HEK293 (cell line): ENCODE measurements at regions not wholly inside any gene's neighbourhood (a gene's known extent, or its start where the extent isn't known, plus 50 kb on each side); places are given as distances from the start of the nearest gene placed in this dataset.

Experiments
- CTCF ChIA-PET: fragments of 350-600 bp; formaldehyde crosslinking; extraction: SDS; loops from one replicate; lab custom pipeline; 2021; ENCODE audit warnings: antibody characterized with exemption; lab: Yijun Ruan, JAX
- POLR2A ChIA-PET: fragments of 300-600 bp; formaldehyde crosslinking; extraction: SDS; loops from one replicate; lab custom pipeline; 2020; ENCODE audit warnings: antibody characterized with exemption, inconsistent platforms; lab: Yijun Ruan, JAX
- H3K27ac ChIP-seq: fragments of 200-500 bp; sonication (Bioruptor generic); 2 replicates; pipeline ENCODE4 v1.5.1; 2014; ENCODE audit warnings: low read depth, low read length, control low read depth, inconsistent platforms; ENCODE audit errors: extremely low read depth
- H3K36me3 ChIP-seq, 2 experiments: fragments of 200-500 bp in 1 of 2; sonication (Bioruptor generic) in 1 of 2; 1 replicate in 1 of 2; 2 replicates in 1 of 2; pipeline ENCODE4 v1.5.1; 2014 to 2017; ENCODE audit warnings: inconsistent platforms in 2 of 2, low read length in 2 of 2; ENCODE audit not compliant: control insufficient read depth in 2 of 2, insufficient read depth in 1 of 2
- H3K4me1 ChIP-seq: fragments of 200-500 bp; sonication (Bioruptor generic); 2 replicates; pipeline ENCODE4 v1.5.1; 2014; ENCODE audit warnings: mild to moderate bottlenecking, low read length, inconsistent platforms; ENCODE audit not compliant: control insufficient read depth, insufficient read depth
- H3K4me3 ChIP-seq: 2 replicates; pipeline ENCODE4 v1.5.1; 2011; ENCODE audit warnings: low read depth, mild to moderate bottlenecking, control low read depth, low read length, moderate library complexity
- H3K9me3 ChIP-seq: fragments of 200-500 bp; sonication (Bioruptor generic); 2 replicates; pipeline ENCODE4 v1.5.1; 2014; ENCODE audit warnings: low read depth, low read length, inconsistent platforms; ENCODE audit not compliant: control insufficient read depth, insufficient read depth
- ELK4 ChIP-seq: IDR thresholded peaks from 2 replicates; pipeline ENCODE4 v1.6.1; 2011; ENCODE audit warnings: mild to moderate bottlenecking, low read depth, low read length, borderline replicate concordance
- HIC1 ChIP-seq: fragments of 450-650 bp; formaldehyde crosslinking; IDR thresholded peaks from 2 replicates; pipeline ENCODE4 v1.5.1; 2016; ENCODE audit warnings: missing biosample characterization, missing genetic modification characterization
- PRDM2 ChIP-seq: fragments of 450-650 bp; formaldehyde crosslinking; IDR thresholded peaks from 2 replicates; pipeline ENCODE4 v1.5.1; 2016; ENCODE audit warnings: missing biosample characterization, missing genetic modification characterization, borderline replicate concordance
- SCRT2 ChIP-seq: fragments of 450-650 bp; formaldehyde crosslinking; IDR thresholded peaks from 2 replicates; pipeline ENCODE4 v1.5.1; 2016; ENCODE audit warnings: missing biosample characterization, missing genetic modification characterization
- SETDB1 ChIP-seq: IDR thresholded peaks from one replicate; pipeline ENCODE4 v1.6.1; 2017; ENCODE audit warnings: mild to moderate bottlenecking, low read length, moderate library complexity, mixed read lengths; ENCODE audit not compliant: insufficient read length
- SP3 ChIP-seq: fragments of 450-650 bp; formaldehyde crosslinking; IDR thresholded peaks from 2 replicates; pipeline ENCODE4 v1.5.1; 2016; ENCODE audit warnings: missing biosample characterization, missing genetic modification characterization
- SP7 ChIP-seq: fragments of 450-650 bp; formaldehyde crosslinking; IDR thresholded peaks from 2 replicates; pipeline ENCODE4 v1.5.1; 2016; ENCODE audit warnings: missing biosample characterization, missing genetic modification characterization
- ZBTB26 ChIP-seq: fragments of 450-650 bp; formaldehyde crosslinking; optimal IDR thresholded peaks from 2 replicates; pipeline ENCODE3; 2016; ENCODE audit warnings: missing biosample characterization, mild to moderate bottlenecking, missing genetic modification characterization
- ZNF157 ChIP-seq: fragments of 450-650 bp; formaldehyde crosslinking; IDR thresholded peaks from 2 replicates; pipeline ENCODE4 v1.5.1; 2016; ENCODE audit warnings: missing biosample characterization, missing genetic modification characterization
- ZNF19 ChIP-seq: fragments of 450-650 bp; formaldehyde crosslinking; IDR thresholded peaks from 2 replicates; pipeline ENCODE4; 2016; ENCODE audit warnings: missing biosample characterization, missing genetic modification characterization, low read depth
- ZNF202 ChIP-seq: fragments of 450-650 bp; formaldehyde crosslinking; IDR thresholded peaks from 2 replicates; pipeline ENCODE4 v1.5.1; 2016; ENCODE audit warnings: missing biosample characterization, missing genetic modification characterization, borderline replicate concordance
- ZNF239 ChIP-seq: fragments of 450-650 bp; formaldehyde crosslinking; IDR thresholded peaks from 2 replicates; pipeline ENCODE4 v1.5.1; 2016; ENCODE audit warnings: missing biosample characterization, missing genetic modification characterization
- ZNF37A ChIP-seq: fragments of 450-650 bp; IDR thresholded peaks from 2 replicates; pipeline ENCODE4 v1.5.1; 2018; ENCODE audit warnings: missing biosample characterization, missing genetic modification characterization
- ZNF391 ChIP-seq: fragments of 450-650 bp; formaldehyde crosslinking; IDR thresholded peaks from 2 replicates; pipeline ENCODE4 v1.5.1; 2016; ENCODE audit warnings: low read depth, missing biosample characterization, missing genetic modification characterization, borderline replicate concordance
- ZNF423 ChIP-seq: fragments of 450-650 bp; formaldehyde crosslinking; IDR thresholded peaks from 2 replicates; pipeline ENCODE4 v1.5.1; 2016; ENCODE audit warnings: missing biosample characterization, missing genetic modification characterization
- ZNF473 ChIP-seq: fragments of 450-650 bp; formaldehyde crosslinking; IDR thresholded peaks from 2 replicates; pipeline ENCODE4 v1.5.1; 2017; ENCODE audit warnings: missing biosample characterization, missing genetic modification characterization
- ZNF530 ChIP-seq: fragments of 450-650 bp; formaldehyde crosslinking; IDR thresholded peaks from 2 replicates; pipeline ENCODE4 v1.5.1; 2016; ENCODE audit warnings: low read depth, missing biosample characterization, missing genetic modification characterization
- ZNF645 ChIP-seq: fragments of 450-650 bp; formaldehyde crosslinking; IDR thresholded peaks from 2 replicates; pipeline ENCODE4; 2016; ENCODE audit warnings: missing biosample characterization, missing genetic modification characterization
- ZNF658 ChIP-seq: fragments of 450-650 bp; formaldehyde crosslinking; IDR thresholded peaks from 2 replicates; pipeline ENCODE4; 2016; ENCODE audit warnings: missing biosample characterization, missing genetic modification characterization
- ZNF677 ChIP-seq: fragments of 450-650 bp; IDR thresholded peaks from 2 replicates; pipeline ENCODE4 v1.5.0; 2018; ENCODE audit warnings: missing biosample characterization, mild to moderate bottlenecking, missing genetic modification characterization, moderate library complexity
- ZNF837 ChIP-seq: fragments of 450-650 bp; formaldehyde crosslinking; IDR thresholded peaks from 2 replicates; pipeline ENCODE4 v1.5.1; 2016; ENCODE audit warnings: missing biosample characterization, missing genetic modification characterization

GRCh38 chr3:59450437-59450836 lies 400.6 kb upstream of the CFAP20DC start:
- H3K9me3 ChIP-seq: no peaks in the 10 kb centered on the region
- no peak overlapping the region for H3K4me3 ChIP-seq
- H3K36me3 ChIP-seq: no peaks in the 10 kb centered on the region
- ChIA-PET POLR2A (no interaction called here), CTCF (no interaction called here)
- H3K27ac ChIP-seq: no peak overlapping the region
- TF ChIP-seq SP7 (no peak), ZNF658 (no peak), PRDM2 (tag by site-specific recombination) (no peak), ZNF473 (no peak), ZNF37A (no peak), ZNF677 (tag by site-specific recombination) (no peak), ZNF19 (no peak), SETDB1 (no peak)
- peaks cover 16% of the 10 kb centered on the region for H3K4me1 ChIP-seq

- peaks cover 9% of the 10 kb centered on the region; the same call in 1 of the 2 replicates for H3K4me1 ChIP-seq
- ChIA-PET POLR2A (no interaction called here), CTCF (no interaction called here)
- H3K27ac ChIP-seq: no peak overlapping the region; the same call in 1 of the 2 replicates
- TF ChIP-seq ZBTB26 (tag by site-specific recombination) (no peak), SP3 (tag by site-specific recombination) (no peak), ZNF423 (tag by site-specific recombination) (no peak), ZNF202 (tag by site-specific recombination) (no peak), HIC1 (tag by site-specific recombination) (no peak), ZNF157 (no peak), ELK4 (no peak), ZNF239 (no peak), SCRT2 (tag by site-specific recombination) (no peak), ZNF645 (tag by site-specific recombination) (no peak), ZNF391 (tag by site-specific recombination) (no peak), ZNF530 (tag by site-specific recombination) (no peak), ZNF837 (tag by site-specific recombination) (no peak)
- no peak overlapping the region for H3K4me3 ChIP-seq
- H3K36me3 ChIP-seq: no peaks in the 10 kb centered on the region
- no peaks in the 10 kb centered on the region for H3K9me3 ChIP-seq
These were observed 397.1 kb upstream of the CFAP20DC start for GRCh38 chr3:59446775-59447465.
